ENCODE measurements at regions not wholly inside any gene's neighbourhood (a gene's known extent, or its start where the extent isn't known, plus 50 kb on each side); places are given as distances from the start of the nearest gene placed in this dataset.

DNA sequence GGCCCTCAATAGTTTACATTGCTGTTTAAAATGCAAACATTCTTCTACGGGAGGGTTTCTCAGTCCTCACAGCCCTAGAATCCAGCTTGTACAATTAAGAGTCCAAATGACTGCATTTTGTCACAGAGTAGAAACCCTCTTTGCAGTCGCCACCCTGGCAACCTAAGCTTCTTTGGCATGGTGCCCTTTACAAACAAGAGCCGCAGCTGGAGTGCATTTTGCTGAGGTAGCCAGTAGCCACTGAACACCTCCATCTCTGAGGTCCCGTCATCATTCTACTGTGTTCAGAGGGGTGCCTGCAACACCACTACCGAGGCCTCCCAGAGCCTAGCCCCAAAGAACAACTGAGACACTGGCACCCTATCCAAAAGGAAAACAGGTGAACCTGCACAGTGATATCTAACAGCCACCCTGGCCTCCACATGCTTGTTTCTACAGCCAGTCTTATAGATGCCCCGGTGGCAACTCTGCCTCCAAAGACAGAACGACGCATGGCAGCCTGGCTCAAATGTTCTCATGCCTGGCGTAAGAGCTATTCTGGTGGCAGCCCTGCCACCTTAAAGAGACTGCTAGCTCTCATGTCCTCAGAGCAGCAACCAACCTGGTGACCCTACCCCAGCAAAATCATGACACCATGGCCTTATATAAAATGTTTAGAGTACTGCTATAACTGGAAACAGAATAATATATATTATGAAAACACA lies 801.9 kb downstream of the TECRL start:
- TF ChIP-seq POLR2AphosphoS5 (IDR thresholded peaks at IDR 0.05; ENCODE audit: insufficient read depth in 1 of 2, low read depth in 1 of 2), result no peak
- TF ChIP-seq, protein P1, sequence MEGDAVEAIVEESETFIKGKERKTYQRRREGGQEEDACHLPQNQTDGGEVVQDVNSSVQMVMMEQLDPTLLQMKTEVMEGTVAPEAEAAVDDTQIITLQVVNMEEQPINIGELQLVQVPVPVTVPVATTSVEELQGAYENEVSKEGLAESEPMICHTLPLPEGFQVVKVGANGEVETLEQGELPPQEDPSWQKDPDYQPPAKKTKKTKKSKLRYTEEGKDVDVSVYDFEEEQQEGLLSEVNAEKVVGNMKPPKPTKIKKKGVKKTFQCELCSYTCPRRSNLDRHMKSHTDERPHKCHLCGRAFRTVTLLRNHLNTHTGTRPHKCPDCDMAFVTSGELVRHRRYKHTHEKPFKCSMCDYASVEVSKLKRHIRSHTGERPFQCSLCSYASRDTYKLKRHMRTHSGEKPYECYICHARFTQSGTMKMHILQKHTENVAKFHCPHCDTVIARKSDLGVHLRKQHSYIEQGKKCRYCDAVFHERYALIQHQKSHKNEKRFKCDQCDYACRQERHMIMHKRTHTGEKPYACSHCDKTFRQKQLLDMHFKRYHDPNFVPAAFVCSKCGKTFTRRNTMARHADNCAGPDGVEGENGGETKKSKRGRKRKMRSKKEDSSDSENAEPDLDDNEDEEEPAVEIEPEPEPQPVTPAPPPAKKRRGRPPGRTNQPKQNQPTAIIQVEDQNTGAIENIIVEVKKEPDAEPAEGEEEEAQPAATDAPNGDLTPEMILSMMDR (IDR thresholded peaks at IDR 0.05), result no peak
- TF ChIP-seq POLR2A (IDR thresholded peaks at IDR 0.05), result no peak
